HG03064 (cell line): ENCODE measurements at regions not wholly inside any gene's neighbourhood (a gene's known extent, or its start where the extent isn't known, plus 50 kb on each side); places are given as distances from the start of the nearest gene placed in this dataset.

Source experiments
- ATAC-seq: cut with Tn5 transposase; IDR thresholded peaks from one replicate; pipeline ENCODE4 v1.9.1; 2021; ENCODE audit warnings: low read depth; ENCODE audit not compliant: unreplicated experiment

- ATAC-seq, result no peak
Observed at GRCh38 chr18:1982056-1982455, 589.2 kb downstream of the METTL4 start.

GRCh38 chr18:1983746-1984515 lies 587.4 kb downstream of the METTL4 start:
- ATAC-seq, result no peak

- ATAC-seq, result no peak
Observed at GRCh38 chr18:1993866-1994265, 577.4 kb downstream of the METTL4 start.

- ATAC-seq, result no peak
Observed at GRCh38 chr18:1994471-1994870, 576.8 kb downstream of the METTL4 start.

GRCh38 chr18:1995041-1995612 lies 576.2 kb downstream of the METTL4 start:
- no peak for ATAC-seq

- no peak for ATAC-seq
Observed at GRCh38 chr18:1998121-1998520, 573.2 kb downstream of the METTL4 start.

- ATAC-seq, result no peak
Observed at GRCh38 chr18:1999387-1999786, 571.9 kb downstream of the METTL4 start.

- no peak for ATAC-seq
Observed at GRCh38 chr18:2002151-2002550, 569.2 kb downstream of the METTL4 start.

GRCh38 chr18:2002604-2003003 lies 568.7 kb downstream of the METTL4 start:
- no peak for ATAC-seq

- no peak for ATAC-seq
Observed at GRCh38 chr18:2009942-2010697, 561.2 kb downstream of the METTL4 start.

GRCh38 chr18:2027016-2027415 lies 544.3 kb downstream of the METTL4 start:
- ATAC-seq, result no peak

- no peak for ATAC-seq
Observed at GRCh38 chr18:2027756-2028155, 543.5 kb downstream of the METTL4 start.

GRCh38 chr18:2028986-2029385 lies 542.3 kb downstream of the METTL4 start:
- ATAC-seq, result no peak

GRCh38 chr18:2030647-2031046 lies 540.7 kb downstream of the METTL4 start:
- no peak for ATAC-seq

GRCh38 chr18:2032036-2032435 lies 539.3 kb downstream of the METTL4 start:
- no peak for ATAC-seq

- no peak for ATAC-seq
Observed at GRCh38 chr18:2035056-2035455, 536.2 kb downstream of the METTL4 start.

GRCh38 chr18:2036086-2036485 lies 535.2 kb downstream of the METTL4 start:
- no peak for ATAC-seq

- ATAC-seq, result no peak
Observed at GRCh38 chr18:2040279-2040678, 531.0 kb downstream of the METTL4 start.

- ATAC-seq, result no peak
Observed at GRCh38 chr18:2049986-2050385, 521.3 kb downstream of the METTL4 start.

- no peak for ATAC-seq
Observed at GRCh38 chr18:2050702-2051201, 520.6 kb downstream of the METTL4 start.

GRCh38 chr18:2053490-2054089 lies 517.7 kb downstream of the METTL4 start:
- no peak for ATAC-seq
